SK-N-SH treated with all-trans-retinoic acid at 6 μM for 48 hours (cell line): ENCODE measurements at regions not wholly inside any gene's neighbourhood (a gene's known extent, or its start where the extent isn't known, plus 50 kb on each side); places are given as distances from the start of the nearest gene placed in this dataset.

Experiments used
- ARNTL ChIP-seq: fragments of 450-650 bp; formaldehyde crosslinking; IDR thresholded peaks from 2 replicates; pipeline ENCODE4 v1.5.0; 2020; ENCODE audit warnings: low read depth, mild to moderate bottlenecking, moderate library complexity, borderline replicate concordance
- BACH2 ChIP-seq: fragments of 250-450 bp; sonication (Bioruptor Pico); IDR thresholded peaks from 2 replicates; pipeline ENCODE4 v1.9.0; 2021; ENCODE audit warnings: mild to moderate bottlenecking, borderline replicate concordance
- ESRRG ChIP-seq: fragments of 250-450 bp; sonication (Bioruptor Pico); IDR thresholded peaks from 2 replicates; pipeline ENCODE4 v1.6.1; 2021; ENCODE audit warnings: mild to moderate bottlenecking
- GLIS3 ChIP-seq: fragments of 250-450 bp; sonication (Bioruptor Pico); IDR thresholded peaks from 2 replicates; pipeline ENCODE4 v1.5.0; 2020; ENCODE audit warnings: mild to moderate bottlenecking, moderate library complexity
- PPARA ChIP-seq: fragments of 250-450 bp; sonication (Bioruptor Pico); IDR thresholded peaks from 2 replicates; pipeline ENCODE4 v1.5.0; 2020; ENCODE audit warnings: mild to moderate bottlenecking, borderline replicate concordance
- RARB ChIP-seq: fragments of 250-450 bp; sonication (Bioruptor Pico); IDR thresholded peaks from 2 replicates; pipeline ENCODE4 v1.8.0; 2021; ENCODE audit warnings: mild to moderate bottlenecking, moderate library complexity
- TCF4 ChIP-seq: fragments of 250-450 bp; sonication (Bioruptor Pico); IDR thresholded peaks from 2 replicates; pipeline ENCODE4 v1.8.0; 2021; ENCODE audit warnings: mild to moderate bottlenecking, moderate library complexity, borderline replicate concordance
- ZC3H10 ChIP-seq: fragments of 250-450 bp; sonication (Bioruptor Pico); IDR thresholded peaks from 2 replicates; pipeline ENCODE4 v1.5.1; 2021; ENCODE audit warnings: mild to moderate bottlenecking, moderate library complexity
- ZFP3 ChIP-seq: fragments of 250-450 bp; sonication (Bioruptor Pico); IDR thresholded peaks from 2 replicates; pipeline ENCODE4 v1.5.0; 2020; ENCODE audit warnings: mild to moderate bottlenecking, moderate library complexity
- ZFP30 ChIP-seq: fragments of 450-650 bp; formaldehyde crosslinking; IDR thresholded peaks from 2 replicates; pipeline ENCODE4 v1.5.0; 2022; ENCODE audit warnings: mild to moderate bottlenecking, moderate library complexity
- ZNF70 ChIP-seq: fragments of 450-650 bp; formaldehyde crosslinking; IDR thresholded peaks from 2 replicates; pipeline ENCODE4 v1.5.0; 2020; ENCODE audit warnings: mild to moderate bottlenecking, moderate library complexity
- ZNF8 ChIP-seq: fragments of 450-650 bp; formaldehyde crosslinking; IDR thresholded peaks from 2 replicates; pipeline ENCODE4 v1.5.0; 2020; ENCODE audit warnings: mild to moderate bottlenecking, moderate library complexity
- TF ChIP-seq, protein P1 (sequence below): fragments of 250-450 bp; sonication (Bioruptor Pico); IDR thresholded peaks from 2 replicates; pipeline ENCODE4 v1.8.0; 2020; ENCODE audit warnings: mild to moderate bottlenecking, moderate library complexity, borderline replicate concordance

DNA sequence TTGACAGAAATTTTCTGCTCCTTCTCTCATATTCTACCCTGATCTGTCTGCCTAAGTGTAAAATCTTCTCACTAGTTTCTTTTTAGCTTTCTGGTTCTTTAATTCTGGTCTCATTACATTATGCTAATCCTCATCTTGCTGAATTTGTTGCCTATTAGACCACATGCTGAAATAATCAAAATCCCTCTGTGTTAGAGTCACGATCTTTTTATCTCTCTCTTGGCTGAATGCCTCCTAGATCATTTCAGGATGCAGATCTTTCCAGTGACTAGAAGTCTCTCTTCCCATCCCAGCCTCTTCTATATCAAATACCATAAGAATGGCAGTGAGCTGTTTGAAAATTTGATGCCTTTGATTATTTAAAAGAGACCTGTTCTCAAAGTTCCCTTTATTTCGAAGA is 661.9 kb downstream of the SORCS1 start:
- TF ChIP-seq TCF4 (no peak), PPARA (CRISPR knock-in tag) (no peak), GLIS3 (CRISPR knock-in tag) (no peak), ARNTL (CRISPR knock-in tag) (no peak), ZNF8 (no peak), RARB (no peak), ESRRG (CRISPR knock-in tag) (no peak), ZC3H10 (CRISPR knock-in tag) (no peak), ZNF70 (CRISPR knock-in tag) (no peak), ZFP30 (CRISPR knock-in tag) (no peak), BACH2 (CRISPR knock-in tag) (no peak), ZFP3 (no peak)
- TF ChIP-seq, protein P1, sequence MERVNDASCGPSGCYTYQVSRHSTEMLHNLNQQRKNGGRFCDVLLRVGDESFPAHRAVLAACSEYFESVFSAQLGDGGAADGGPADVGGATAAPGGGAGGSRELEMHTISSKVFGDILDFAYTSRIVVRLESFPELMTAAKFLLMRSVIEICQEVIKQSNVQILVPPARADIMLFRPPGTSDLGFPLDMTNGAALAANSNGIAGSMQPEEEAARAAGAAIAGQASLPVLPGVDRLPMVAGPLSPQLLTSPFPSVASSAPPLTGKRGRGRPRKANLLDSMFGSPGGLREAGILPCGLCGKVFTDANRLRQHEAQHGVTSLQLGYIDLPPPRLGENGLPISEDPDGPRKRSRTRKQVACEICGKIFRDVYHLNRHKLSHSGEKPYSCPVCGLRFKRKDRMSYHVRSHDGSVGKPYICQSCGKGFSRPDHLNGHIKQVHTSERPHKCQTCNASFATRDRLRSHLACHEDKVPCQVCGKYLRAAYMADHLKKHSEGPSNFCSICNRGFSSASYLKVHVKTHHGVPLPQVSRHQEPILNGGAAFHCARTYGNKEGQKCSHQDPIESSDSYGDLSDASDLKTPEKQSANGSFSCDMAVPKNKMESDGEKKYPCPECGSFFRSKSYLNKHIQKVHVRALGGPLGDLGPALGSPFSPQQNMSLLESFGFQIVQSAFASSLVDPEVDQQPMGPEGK (CRISPR knock-in tag) = no peak
